ENCODE measurements at regions not wholly inside any gene's neighbourhood (a gene's known extent, or its start where the extent isn't known, plus 50 kb on each side); places are given as distances from the start of the nearest gene placed in this dataset.

GRCh38 chr13:83546476-83546875 is 335.8 kb downstream of the SLITRK1 start:
- TF ChIP-seq CTCF (IDR thresholded peaks at IDR 0.05; ENCODE audit: low read depth, low read length), result no peak
- TF ChIP-seq POLR2A (IDR thresholded peaks at IDR 0.05; ENCODE audit: extremely low read depth, insufficient read length), result no peak
